H7 (cell line): ENCODE measurements at regions not wholly inside any gene's neighbourhood (a gene's known extent, or its start where the extent isn't known, plus 50 kb on each side); places are given as distances from the start of the nearest gene placed in this dataset.

Source experiments
- DNase-seq: peaks from one replicate; pipeline ENCODE4 v3.0.0; 2012
- H3K27me3 ChIP-seq: 2 replicates; pipeline ENCODE4 v1.6.0; 2011; ENCODE audit warnings: mild to moderate bottlenecking, low read length; ENCODE audit not compliant: control insufficient read depth, insufficient read depth
- H3K36me3 ChIP-seq: replicated peaks from 2 replicates; pipeline ENCODE4 v1.5.1; 2011; ENCODE audit warnings: low read length; ENCODE audit not compliant: control insufficient read depth, insufficient read depth
- H3K4me3 ChIP-seq: 2 replicates; pipeline ENCODE4 v1.5.1; 2011; ENCODE audit warnings: low read depth, mild to moderate bottlenecking, control low read depth, low read length, moderate library complexity; ENCODE audit not compliant: insufficient read depth

GRCh38 chr3:25117005-25117593 lies 311.0 kb upstream of the RARB start:
- H3K36me3 ChIP-seq = no peaks in the 10 kb centered on the region
- no peaks in the 10 kb centered on the region for H3K27me3 ChIP-seq
- DNase-seq = no peak
- H3K4me3 ChIP-seq = no peak overlapping the region

GRCh38 chr3:25119682-25120081 lies 308.4 kb upstream of the RARB start:
- Histone ChIP-seq H3K4me3 (no peak overlapping the region), H3K27me3 (no peaks in the 10 kb centered on the region), H3K36me3 (no peaks in the 10 kb centered on the region)
- no peak for DNase-seq

GRCh38 chr3:25120665-25121064 lies 307.4 kb upstream of the RARB start:
- no peaks in the 10 kb centered on the region for H3K36me3 ChIP-seq

GRCh38 chr3:25125201-25125600 lies 302.9 kb upstream of the RARB start:
- no peak for DNase-seq
- H3K27me3 ChIP-seq = no peaks in the 10 kb centered on the region
- H3K36me3 ChIP-seq = no peaks in the 10 kb centered on the region
- H3K4me3 ChIP-seq = no peak overlapping the region

More at GRCh38 chr3:25120665-25121064, 307.4 kb upstream of the RARB start:
- DNase-seq = no peak
- Histone ChIP-seq H3K4me3 (no peak overlapping the region), H3K27me3 (no peaks in the 10 kb centered on the region)

- Histone ChIP-seq H3K27me3 (no peaks in the 10 kb centered on the region), H3K4me3 (no peak overlapping the region), H3K36me3 (no peaks in the 10 kb centered on the region)
- no peak for DNase-seq
Observed at GRCh38 chr3:25128735-25129134, 299.3 kb upstream of the RARB start.

GRCh38 chr3:25130724-25131520 lies 297.1 kb upstream of the RARB start:
- no peak overlapping the region for H3K4me3 ChIP-seq
- no peaks in the 10 kb centered on the region for H3K27me3 ChIP-seq
- no peaks in the 10 kb centered on the region for H3K36me3 ChIP-seq
- DNase-seq = no peak

- Histone ChIP-seq H3K27me3 (no peaks in the 10 kb centered on the region), H3K36me3 (no peaks in the 10 kb centered on the region), H3K4me3 (no peak overlapping the region)
- no peak for DNase-seq
Observed at GRCh38 chr3:25133588-25133987, 294.5 kb upstream of the RARB start.

GRCh38 chr3:25137606-25138005 lies 290.5 kb upstream of the RARB start:
- DNase-seq = no peak
- Histone ChIP-seq H3K36me3 (no peaks in the 10 kb centered on the region), H3K27me3 (no peaks in the 10 kb centered on the region), H3K4me3 (no peak overlapping the region)

- H3K27me3 ChIP-seq = no peaks in the 10 kb centered on the region
- no peak for DNase-seq
- no peak overlapping the region for H3K4me3 ChIP-seq
- H3K36me3 ChIP-seq = no peaks in the 10 kb centered on the region
Observed at GRCh38 chr3:25139267-25139666, 288.8 kb upstream of the RARB start.

GRCh38 chr3:25142609-25143355 lies 285.3 kb upstream of the RARB start:
- no peak overlapping the region for H3K4me3 ChIP-seq
- DNase-seq = no peak
- no peaks in the 10 kb centered on the region for H3K36me3 ChIP-seq
- H3K27me3 ChIP-seq = no peaks in the 10 kb centered on the region

- H3K36me3 ChIP-seq = no peaks in the 10 kb centered on the region
- no peak for DNase-seq
- H3K27me3 ChIP-seq = no peaks in the 10 kb centered on the region
- no peak overlapping the region for H3K4me3 ChIP-seq
Observed at GRCh38 chr3:25143356-25144025, 284.6 kb upstream of the RARB start.

- Histone ChIP-seq H3K4me3 (no peak overlapping the region), H3K36me3 (no peaks in the 10 kb centered on the region), H3K27me3 (no peaks in the 10 kb centered on the region)
- no peak for DNase-seq
Observed at GRCh38 chr3:25144430-25144829, 283.6 kb upstream of the RARB start.

- no peaks in the 10 kb centered on the region for H3K27me3 ChIP-seq
- DNase-seq = no peak
- no peaks in the 10 kb centered on the region for H3K36me3 ChIP-seq
- no peak overlapping the region for H3K4me3 ChIP-seq
Observed at GRCh38 chr3:25145176-25145575, 282.9 kb upstream of the RARB start.

- DNase-seq = no peak
- H3K36me3 ChIP-seq = no peaks in the 10 kb centered on the region
- H3K4me3 ChIP-seq = no peak overlapping the region
- H3K27me3 ChIP-seq = no peaks in the 10 kb centered on the region
Observed at GRCh38 chr3:25150199-25150598, 277.9 kb upstream of the RARB start.
